OCI-LY7 (cell line): ENCODE measurements at regions not wholly inside any gene's neighbourhood (a gene's known extent, or its start where the extent isn't known, plus 50 kb on each side); places are given as distances from the start of the nearest gene placed in this dataset.

Experiments
- BruUV-seq: library from RNA; stranded (reverse); fragments of 400-500 nt; replicated peaks from 2 replicates; lab custom pipeline; 2021; lab: Mats Ljungman, UMichigan
- CTCF ChIA-PET: fragments of 300-600 bp; sonication (Branson Sonifier 250); formaldehyde crosslinking; loops from one replicate; lab custom pipeline; 2022; ENCODE audit warnings: antibody characterized with exemption; ENCODE audit not compliant: unreplicated experiment; lab: Charles Lee
- POLR2A ChIA-PET: fragments of 300-600 bp; sonication (Branson Sonifier 250); formaldehyde crosslinking; loops from one replicate; lab custom pipeline; 2022; ENCODE audit warnings: antibody characterized with exemption; lab: Charles Lee
- DNase-seq: peaks from one replicate; pipeline ENCODE4 v3.0.0-alpha.2; 2015; ENCODE audit warnings: low spot score
- H2AFZ ChIP-seq: fragments of 200-600 bp; sonication (generic), shearing (Covaris generic); 2 replicates; pipeline ENCODE4 v1.6.1; 2014; ENCODE audit warnings: mild to moderate bottlenecking, antibody characterized with exemption, low read length, moderate library complexity
- H3K27ac ChIP-seq: fragments of 200-600 bp; sonication (generic); 2 replicates; pipeline ENCODE4 v1.5.1; 2014; ENCODE audit warnings: mixed run types, low read depth, mild to moderate bottlenecking, moderate library complexity, low read length, inconsistent platforms; ENCODE audit not compliant: poor library complexity, severe bottlenecking
- H3K36me3 ChIP-seq: fragments of 200-600 bp; sonication (generic); 2 replicates; pipeline ENCODE4 v1.6.1; 2014; ENCODE audit warnings: mild to moderate bottlenecking, antibody characterized with exemption, low read length, moderate library complexity, mixed read lengths; ENCODE audit not compliant: insufficient read depth
- H3K4me1 ChIP-seq: fragments of 200-600 bp; sonication (generic); 2 replicates; pipeline ENCODE4 v1.5.1; 2014; ENCODE audit warnings: mild to moderate bottlenecking, low read length; ENCODE audit not compliant: insufficient read depth, poor library complexity, severe bottlenecking
- H3K4me2 ChIP-seq: fragments of 200-600 bp; sonication (generic); 2 replicates; pipeline ENCODE4 v1.6.1; 2014; ENCODE audit warnings: mild to moderate bottlenecking, low read length
- H3K4me3 ChIP-seq: fragments of 200-600 bp; sonication (generic); 2 replicates; pipeline ENCODE4 v1.5.1; 2014; ENCODE audit warnings: mild to moderate bottlenecking, low read depth, low read length; ENCODE audit not compliant: poor library complexity, severe bottlenecking
- H3K79me2 ChIP-seq: fragments of 200-600 bp; sonication (generic); 2 replicates; pipeline ENCODE4 v1.6.1; 2016; ENCODE audit warnings: low read depth, mild to moderate bottlenecking, low read length, moderate library complexity, mixed read lengths; ENCODE audit not compliant: insufficient read depth
- H3K9me2 ChIP-seq: fragments of 200-600 bp; sonication (generic); 2 replicates; pipeline ENCODE4 v1.6.1; 2016; ENCODE audit warnings: mild to moderate bottlenecking, low read length, mixed read lengths; ENCODE audit not compliant: insufficient read depth
- H3K9me3 ChIP-seq: fragments of 200-600 bp; sonication (generic); 2 replicates; pipeline ENCODE4 v1.6.1; 2014; ENCODE audit warnings: mild to moderate bottlenecking, mixed run types, low read length, mixed read lengths
- H4K20me1 ChIP-seq: fragments of 200-600 bp; sonication (generic); 2 replicates; pipeline ENCODE4 v1.6.1; 2014; ENCODE audit warnings: mild to moderate bottlenecking, antibody characterized with exemption, low read length, moderate library complexity, mixed read lengths; ENCODE audit not compliant: insufficient read depth
- EZH2phosphoT487 ChIP-seq: fragments of 200-600 bp; sonication (generic); IDR thresholded peaks from 2 replicates; pipeline ENCODE4 v1.6.1; 2018; ENCODE audit warnings: low read depth, borderline replicate concordance, mild to moderate bottlenecking, mixed run types, antibody characterized with exemption, low read length, moderate library complexity, mixed read lengths
- intact Hi-C: fragments of 100-400 bp; cut with micrococcal nuclease; formaldehyde crosslinking; loops from one replicate; pipeline ENCODE4 v1.10.0; 2022; ENCODE audit not compliant: unreplicated experiment
- TF ChIP-seq, protein P1 (sequence below): fragments of 200-600 bp; sonication (generic); conservative IDR thresholded peaks from 2 replicates; pipeline ENCODE4 v1.5.1; 2014; ENCODE audit warnings: mild to moderate bottlenecking, antibody characterized with exemption, low read length, moderate library complexity, mixed read lengths

DNA sequence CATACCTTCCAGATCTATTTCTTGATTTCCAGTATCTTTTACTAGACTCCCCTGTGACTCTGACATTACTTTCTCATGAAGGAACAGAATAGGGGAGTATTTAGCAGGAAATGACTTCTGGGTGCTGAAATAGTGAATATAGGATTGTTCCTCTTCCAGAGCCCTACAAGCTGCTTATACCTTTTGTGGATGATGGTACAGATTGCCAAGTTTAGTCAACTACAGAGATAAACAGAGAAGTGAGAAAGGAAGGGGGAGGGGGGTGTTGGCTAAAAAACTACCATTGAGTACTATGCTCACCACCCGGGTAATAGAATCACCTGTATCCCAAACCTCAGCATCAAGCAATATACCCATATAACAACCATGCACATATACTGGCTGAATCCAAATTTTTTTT lies 298.3 kb upstream of the GPR149 start:
- Histone ChIP-seq H3K27ac (no peak overlapping the region), H3K4me1 (no peaks in the 10 kb centered on the region), H3K9me2 (no peaks in the 10 kb centered on the region), H3K79me2 (no peaks in the 10 kb centered on the region), H4K20me1 (no peaks in the 10 kb centered on the region), H3K9me3 (no peaks in the 10 kb centered on the region), H3K4me3 (no peak overlapping the region), H3K36me3 (no peaks in the 10 kb centered on the region), H2AFZ (no peak overlapping the region), H3K4me2 (no peak overlapping the region)
- ChIA-PET CTCF (no interaction called here), POLR2A (no interaction called here)
- TF ChIP-seq, protein P1, sequence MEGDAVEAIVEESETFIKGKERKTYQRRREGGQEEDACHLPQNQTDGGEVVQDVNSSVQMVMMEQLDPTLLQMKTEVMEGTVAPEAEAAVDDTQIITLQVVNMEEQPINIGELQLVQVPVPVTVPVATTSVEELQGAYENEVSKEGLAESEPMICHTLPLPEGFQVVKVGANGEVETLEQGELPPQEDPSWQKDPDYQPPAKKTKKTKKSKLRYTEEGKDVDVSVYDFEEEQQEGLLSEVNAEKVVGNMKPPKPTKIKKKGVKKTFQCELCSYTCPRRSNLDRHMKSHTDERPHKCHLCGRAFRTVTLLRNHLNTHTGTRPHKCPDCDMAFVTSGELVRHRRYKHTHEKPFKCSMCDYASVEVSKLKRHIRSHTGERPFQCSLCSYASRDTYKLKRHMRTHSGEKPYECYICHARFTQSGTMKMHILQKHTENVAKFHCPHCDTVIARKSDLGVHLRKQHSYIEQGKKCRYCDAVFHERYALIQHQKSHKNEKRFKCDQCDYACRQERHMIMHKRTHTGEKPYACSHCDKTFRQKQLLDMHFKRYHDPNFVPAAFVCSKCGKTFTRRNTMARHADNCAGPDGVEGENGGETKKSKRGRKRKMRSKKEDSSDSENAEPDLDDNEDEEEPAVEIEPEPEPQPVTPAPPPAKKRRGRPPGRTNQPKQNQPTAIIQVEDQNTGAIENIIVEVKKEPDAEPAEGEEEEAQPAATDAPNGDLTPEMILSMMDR, result no peak
- no peak for TF ChIP-seq EZH2phosphoT487
- DNase-seq, result no peak
- BruUV-seq, result no TSS peak
- intact Hi-C loops, result no loop called here

DNA sequence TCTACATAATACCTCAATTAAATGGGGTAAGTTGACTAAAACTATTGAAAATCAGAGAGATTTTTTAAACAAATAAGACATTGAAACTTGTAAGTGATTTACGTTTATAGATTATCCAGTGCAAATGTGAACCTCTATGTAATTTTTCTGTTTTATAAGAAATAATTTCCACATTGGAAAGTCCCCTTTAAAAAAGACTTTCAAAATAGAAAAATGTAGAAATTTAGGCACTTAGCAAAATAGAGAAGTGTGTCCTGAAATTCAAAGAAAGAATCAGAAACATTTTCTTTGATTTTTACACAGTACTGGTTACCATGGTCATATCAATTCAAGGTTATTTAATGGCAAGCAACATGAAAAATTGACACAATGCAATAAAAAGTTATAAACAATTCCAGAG lies 290.9 kb upstream of the GPR149 start:
- no peaks in the 10 kb centered on the region for H3K36me3 ChIP-seq
- H3K27ac ChIP-seq, result no peak overlapping the region
- DNase-seq, result no peak
- TF ChIP-seq, protein P1, result no peak
- TF ChIP-seq EZH2phosphoT487, result no peak
- no peaks in the 10 kb centered on the region for H3K4me1 ChIP-seq
- no peaks in the 10 kb centered on the region for H3K79me2 ChIP-seq
- H3K4me3 ChIP-seq, result no peak overlapping the region
- ChIA-PET CTCF (no interaction called here), POLR2A (no interaction called here)
- no peak overlapping the region for H2AFZ ChIP-seq
- BruUV-seq, result no TSS peak
- no peaks in the 10 kb centered on the region for H3K9me3 ChIP-seq
- H4K20me1 ChIP-seq, result no peaks in the 10 kb centered on the region
- no peak overlapping the region for H3K4me2 ChIP-seq
- H3K9me2 ChIP-seq, result no peaks in the 10 kb centered on the region
- intact Hi-C loops, result no loop called here

DNA sequence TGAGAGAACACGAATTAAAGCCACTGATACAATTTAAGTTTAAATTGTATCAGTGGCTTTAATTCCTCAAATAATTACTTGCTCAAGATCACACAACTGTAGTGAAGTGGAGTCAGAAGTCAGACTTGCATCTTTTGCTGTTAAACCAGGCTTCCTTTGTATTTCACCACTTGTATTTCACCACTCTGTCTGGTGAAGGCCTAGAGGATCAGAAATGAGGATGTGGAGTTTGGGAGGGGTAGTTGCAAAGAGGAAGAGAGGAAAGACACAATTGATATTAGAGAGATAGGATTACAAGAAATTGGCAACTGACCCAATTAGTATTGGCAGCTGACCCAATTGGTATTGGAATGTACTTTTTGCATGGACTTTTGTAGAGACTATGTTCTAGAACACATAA lies 288.1 kb upstream of the GPR149 start:
- Histone ChIP-seq H3K9me2 (no peaks in the 10 kb centered on the region), H3K79me2 (no peaks in the 10 kb centered on the region), H3K27ac (no peak overlapping the region), H3K4me2 (no peak overlapping the region), H3K36me3 (no peaks in the 10 kb centered on the region), H3K4me3 (no peak overlapping the region), H3K9me3 (no peaks in the 10 kb centered on the region), H4K20me1 (no peaks in the 10 kb centered on the region), H3K4me1 (no peaks in the 10 kb centered on the region), H2AFZ (no peak overlapping the region)
- CTCF ChIA-PET, result no interaction called here
- intact Hi-C loops, result loop anchor here (10.0 kb wide), 1 partner anchor 63 kb away; no protein-coding TSS in a partner anchor
- no TSS peak for BruUV-seq
- DNase-seq, result no peak
- POLR2A ChIA-PET, result no interaction called here
- TF ChIP-seq, protein P1, result no peak
- no peak for TF ChIP-seq EZH2phosphoT487
